Right lobe of liver (tissue), 4 donors: ENCODE measurements at regions not wholly inside any gene's neighbourhood (a gene's known extent, or its start where the extent isn't known, plus 50 kb on each side); places are given as distances from the start of the nearest gene placed in this dataset.

Experiments
- POLR2A ChIP-seq: fragments of 450-650 bp; IDR thresholded peaks from one replicate; pipeline ENCODE4 v1.6.1; 2017; ENCODE audit warnings: antibody characterized with exemption, mild to moderate bottlenecking
- TF ChIP-seq, protein P1 (sequence below), 4 donors: fragments of 200-600 bp in 3 of 4; fragments of 450-650 bp in 1 of 4; IDR thresholded peaks; one replicate each; pipeline versions ENCODE4 v1.5.1 to v1.8.0; 2016 to 2022; ENCODE audit warnings: antibody characterized with exemption in 4 of 4, mild to moderate bottlenecking in 2 of 4
- donor health status: DM: no; HTN: no; CAD: no.
- donor health status: DM: no; HTN: no; CAD: no.
- donor health status: DM: no; HTN: yes; CAD: no.

GRCh38 chr7:124397134-124397533 is 364.3 kb upstream of the TMEM229A start:
- TF ChIP-seq, protein P1, sequence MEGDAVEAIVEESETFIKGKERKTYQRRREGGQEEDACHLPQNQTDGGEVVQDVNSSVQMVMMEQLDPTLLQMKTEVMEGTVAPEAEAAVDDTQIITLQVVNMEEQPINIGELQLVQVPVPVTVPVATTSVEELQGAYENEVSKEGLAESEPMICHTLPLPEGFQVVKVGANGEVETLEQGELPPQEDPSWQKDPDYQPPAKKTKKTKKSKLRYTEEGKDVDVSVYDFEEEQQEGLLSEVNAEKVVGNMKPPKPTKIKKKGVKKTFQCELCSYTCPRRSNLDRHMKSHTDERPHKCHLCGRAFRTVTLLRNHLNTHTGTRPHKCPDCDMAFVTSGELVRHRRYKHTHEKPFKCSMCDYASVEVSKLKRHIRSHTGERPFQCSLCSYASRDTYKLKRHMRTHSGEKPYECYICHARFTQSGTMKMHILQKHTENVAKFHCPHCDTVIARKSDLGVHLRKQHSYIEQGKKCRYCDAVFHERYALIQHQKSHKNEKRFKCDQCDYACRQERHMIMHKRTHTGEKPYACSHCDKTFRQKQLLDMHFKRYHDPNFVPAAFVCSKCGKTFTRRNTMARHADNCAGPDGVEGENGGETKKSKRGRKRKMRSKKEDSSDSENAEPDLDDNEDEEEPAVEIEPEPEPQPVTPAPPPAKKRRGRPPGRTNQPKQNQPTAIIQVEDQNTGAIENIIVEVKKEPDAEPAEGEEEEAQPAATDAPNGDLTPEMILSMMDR (IDR thresholded peaks at IDR 0.05), result no peak
- TF ChIP-seq POLR2A, result no peak
